CD4-positive, CD25-positive, alpha-beta regulatory T cell (primary cell): ENCODE measurements at regions not wholly inside any gene's neighbourhood (a gene's known extent, or its start where the extent isn't known, plus 50 kb on each side); places are given as distances from the start of the nearest gene placed in this dataset.

Source experiments
- ATAC-seq, 2 donors: fragments of 150-1000 bp; cut with Tn5 transposase; one replicate each; pipeline ENCODE4 v1.10.0; 2021; ENCODE audit warnings: low read depth in 2 of 2, moderate number of reproducible peaks in 2 of 2, moderate library complexity in 1 of 2
- DNase-seq, 3 donors: peaks; one replicate each; pipeline versions ENCODE4 v3.0.0 to v3.0.0-alpha.2; 2012 to 2022; ENCODE audit warnings: mixed read lengths in 1 of 3
- H3K27ac ChIP-seq: one replicate; pipeline ENCODE4 v1.7.0; 2013; ENCODE audit warnings: mild to moderate bottlenecking, low read length; ENCODE audit not compliant: insufficient read depth, poor library complexity, severe bottlenecking
- H3K27me3 ChIP-seq: one replicate; pipeline ENCODE4 v1.7.0; 2013; ENCODE audit warnings: low read length; ENCODE audit not compliant: control insufficient read depth, insufficient read depth
- H3K36me3 ChIP-seq: one replicate; pipeline ENCODE4 v1.7.0; 2013; ENCODE audit warnings: mild to moderate bottlenecking, low read length, moderate library complexity; ENCODE audit not compliant: control insufficient read depth, insufficient read depth
- H3K4me1 ChIP-seq: 2 replicates; pipeline ENCODE4 v1.7.0; 2013; ENCODE audit warnings: mild to moderate bottlenecking, low read length; ENCODE audit not compliant: insufficient read depth, control insufficient read depth, poor library complexity, severe bottlenecking
- H3K4me3 ChIP-seq: one replicate; pipeline ENCODE4 v1.7.0; 2013; ENCODE audit warnings: low read depth, mild to moderate bottlenecking, low read length, moderate library complexity
- H3K9me3 ChIP-seq, 2 experiments: 1 replicate in 1 of 2; 2 replicates in 1 of 2; pipeline ENCODE4 v1.7.0; 2013; ENCODE audit warnings: low read length in 2 of 2, mild to moderate bottlenecking in 1 of 2, moderate library complexity in 1 of 2; ENCODE audit not compliant: control insufficient read depth in 2 of 2
- H3K27ac Mint-ChIP-seq, 3 donors: one replicate each; pipeline ENCODE4 v1.8.0; 2020 to 2022; ENCODE audit warnings: mild to moderate bottlenecking in 3 of 3, mixed read lengths in 3 of 3, moderate library complexity in 2 of 3
- H3K27me3 Mint-ChIP-seq: one replicate; pipeline ENCODE4 v1.8.0; 2022; ENCODE audit warnings: mild to moderate bottlenecking, mixed read lengths
- H3K36me3 Mint-ChIP-seq: one replicate; pipeline ENCODE4 v1.8.0; 2020; ENCODE audit warnings: mixed read lengths
- H3K4me1 Mint-ChIP-seq, 4 donors: one replicate each; pipeline ENCODE4 v1.8.0; 2020 to 2022; ENCODE audit warnings: mixed read lengths in 4 of 4, mild to moderate bottlenecking in 1 of 4
- H3K4me3 Mint-ChIP-seq, 4 donors: one replicate each; pipeline ENCODE4 v1.8.0; 2020 to 2022; ENCODE audit warnings: mild to moderate bottlenecking in 4 of 4, mixed read lengths in 4 of 4, moderate library complexity in 3 of 4
- H3K9me3 Mint-ChIP-seq, 7 donors: one replicate each; pipeline ENCODE4 v1.8.0; 2020 to 2022; ENCODE audit warnings: mixed read lengths in 7 of 7, mild to moderate bottlenecking in 3 of 7, moderate library complexity in 2 of 7

GRCh38 chr2:53243430-53243829 is 524.2 kb upstream of the CHAC2 start:
- Histone ChIP-seq H3K36me3 (no peaks in the 10 kb centered on the region), H3K27ac (no peak overlapping the region), H3K9me3 (no peaks in the 10 kb centered on the region), H3K4me3 (no peak overlapping the region), H3K4me1 (no peaks in the 10 kb centered on the region), H3K27me3 (no peaks in the 10 kb centered on the region)
- Mint-ChIP-seq H3K36me3 (no peaks in the 10 kb centered on the region), H3K4me1 (no peaks in the 10 kb centered on the region), H3K9me3 (peaks cover 0 to 1% (median 0%) of the 10 kb centered on the region in 7 donors), H3K27me3 (no peaks in the 10 kb centered on the region), H3K4me3 (no peak overlapping the region), H3K27ac (no peak overlapping the region)
- DNase-seq (no peak), ATAC-seq (no peak)

- no peak overlapping the region for H3K4me3 ChIP-seq
- Mint-ChIP-seq H3K27me3 (no peaks in the 10 kb centered on the region), H3K36me3 (no peaks in the 10 kb centered on the region), H3K4me1 (no peaks in the 10 kb centered on the region), H3K27ac (no peak overlapping the region), H3K9me3 (peaks cover 0 to 2% (median 0%) of the 10 kb centered on the region in 7 donors), H3K4me3 (no peak overlapping the region)
- DNase-seq = no peak
- no peaks in the 10 kb centered on the region for H3K27me3 ChIP-seq
- no peaks in the 10 kb centered on the region for H3K4me1 ChIP-seq
- no peaks in the 10 kb centered on the region for H3K9me3 ChIP-seq
- H3K27ac ChIP-seq = no peak overlapping the region
- ATAC-seq = no peak
- H3K36me3 ChIP-seq = no peaks in the 10 kb centered on the region
Measured at GRCh38 chr2:53242090-53242489, 525.5 kb upstream of the CHAC2 start.

- ATAC-seq (no peak), DNase-seq (no peak)
- H3K9me3 ChIP-seq = no peaks in the 10 kb centered on the region
- Mint-ChIP-seq H3K9me3 (peaks cover 0 to 8% (median 0%) of the 10 kb centered on the region in 7 donors), H3K27ac (no peak overlapping the region), H3K4me1 (no peaks in the 10 kb centered on the region), H3K27me3 (peaks cover 5% of the 10 kb centered on the region), H3K36me3 (no peaks in the 10 kb centered on the region), H3K4me3 (no peak overlapping the region)
- no peak overlapping the region for H3K27ac ChIP-seq
- no peaks in the 10 kb centered on the region for H3K36me3 ChIP-seq
- no peak overlapping the region for H3K4me3 ChIP-seq
- no peaks in the 10 kb centered on the region for H3K27me3 ChIP-seq
- H3K4me1 ChIP-seq = no peaks in the 10 kb centered on the region
Measured at GRCh38 chr2:53235836-53236582, 531.6 kb upstream of the CHAC2 start.

GRCh38 chr2:53234548-53234903 is 533.1 kb upstream of the CHAC2 start:
- Histone ChIP-seq H3K9me3 (no peaks in the 10 kb centered on the region), H3K4me3 (no peak overlapping the region), H3K4me1 (no peaks in the 10 kb centered on the region), H3K27ac (no peak overlapping the region), H3K36me3 (no peaks in the 10 kb centered on the region), H3K27me3 (no peaks in the 10 kb centered on the region)
- H3K27ac Mint-ChIP-seq = no peak overlapping the region
- H3K9me3 Mint-ChIP-seq = peaks cover 0 to 8% (median 0%) of the 10 kb centered on the region in 7 donors
- no peaks in the 10 kb centered on the region for H3K4me1 Mint-ChIP-seq
- no peaks in the 10 kb centered on the region for H3K36me3 Mint-ChIP-seq
- H3K27me3 Mint-ChIP-seq = peaks cover 5% of the 10 kb centered on the region
- no peak for ATAC-seq
- H3K4me3 Mint-ChIP-seq = no peak overlapping the region
- DNase-seq = no peak

- no peaks in the 10 kb centered on the region for H3K36me3 Mint-ChIP-seq
- no peak overlapping the region for H3K4me3 Mint-ChIP-seq
- Histone ChIP-seq H3K4me1 (no peaks in the 10 kb centered on the region), H3K27me3 (no peaks in the 10 kb centered on the region), H3K36me3 (no peaks in the 10 kb centered on the region), H3K4me3 (no peak overlapping the region), H3K9me3 (no peaks in the 10 kb centered on the region), H3K27ac (no peak overlapping the region)
- H3K4me1 Mint-ChIP-seq = no peaks in the 10 kb centered on the region
- peaks cover 5% of the 10 kb centered on the region for H3K27me3 Mint-ChIP-seq
- H3K9me3 Mint-ChIP-seq = peaks cover 0 to 8% (median 0%) of the 10 kb centered on the region in 7 donors
- no peak overlapping the region for H3K27ac Mint-ChIP-seq
- DNase-seq (no peak), ATAC-seq (no peak)
Measured at GRCh38 chr2:53233759-53234547, 533.7 kb upstream of the CHAC2 start.

GRCh38 chr2:53231908-53232307 is 535.7 kb upstream of the CHAC2 start:
- Mint-ChIP-seq H3K4me1 (no peaks in the 10 kb centered on the region), H3K4me3 (no peak overlapping the region), H3K9me3 (peaks cover 0 to 7% (median 0%) of the 10 kb centered on the region in 7 donors), H3K36me3 (no peaks in the 10 kb centered on the region), H3K27ac (no peak overlapping the region), H3K27me3 (peaks cover 5% of the 10 kb centered on the region)
- DNase-seq (no peak), ATAC-seq (no peak)
- Histone ChIP-seq H3K4me1 (no peaks in the 10 kb centered on the region), H3K36me3 (no peaks in the 10 kb centered on the region), H3K27me3 (no peaks in the 10 kb centered on the region), H3K9me3 (no peaks in the 10 kb centered on the region), H3K4me3 (no peak overlapping the region), H3K27ac (no peak overlapping the region)

GRCh38 chr2:53230691-53231090 is 536.9 kb upstream of the CHAC2 start:
- H3K4me3 Mint-ChIP-seq = no peak overlapping the region
- no peak overlapping the region for H3K4me3 ChIP-seq
- DNase-seq = no peak
- no peak for ATAC-seq
- H3K27me3 ChIP-seq = no peaks in the 10 kb centered on the region
- H3K27ac ChIP-seq = no peak overlapping the region
- H3K9me3 ChIP-seq = no peaks in the 10 kb centered on the region
- peaks cover 1% of the 10 kb centered on the region for H3K27me3 Mint-ChIP-seq
- no peaks in the 10 kb centered on the region for H3K36me3 Mint-ChIP-seq
- H3K4me1 Mint-ChIP-seq = no peaks in the 10 kb centered on the region
- peaks cover 0 to 7% (median 0%) of the 10 kb centered on the region in 7 donors for H3K9me3 Mint-ChIP-seq
- no peak overlapping the region for H3K27ac Mint-ChIP-seq
- H3K4me1 ChIP-seq = no peaks in the 10 kb centered on the region
- no peaks in the 10 kb centered on the region for H3K36me3 ChIP-seq

- H3K4me1 ChIP-seq = no peaks in the 10 kb centered on the region
- no peaks in the 10 kb centered on the region for H3K27me3 ChIP-seq
- Mint-ChIP-seq H3K9me3 (peaks cover 0 to 2% (median 0%) of the 10 kb centered on the region in 7 donors), H3K27me3 (no peaks in the 10 kb centered on the region), H3K27ac (no peak overlapping the region), H3K36me3 (no peaks in the 10 kb centered on the region), H3K4me3 (no peak overlapping the region), H3K4me1 (no peaks in the 10 kb centered on the region)
- no peak for ATAC-seq
- no peaks in the 10 kb centered on the region for H3K9me3 ChIP-seq
- no peak overlapping the region for H3K27ac ChIP-seq
- no peak overlapping the region for H3K4me3 ChIP-seq
- no peak for DNase-seq
- H3K36me3 ChIP-seq = no peaks in the 10 kb centered on the region
Measured at GRCh38 chr2:53227535-53227934, 540.1 kb upstream of the CHAC2 start.
